ENCODE measurements at regions not wholly inside any gene's neighbourhood (a gene's known extent, or its start where the extent isn't known, plus 50 kb on each side); places are given as distances from the start of the nearest gene placed in this dataset.
"Not testable (repeated sequence)": the region's sequence is repeated elsewhere in the genome, so short reads cannot be mapped to it uniquely, and the experiment has no call there.

- no peaks in the 10 kb centered on the region for H3K36me3 ChIP-seq (ENCODE audit: control insufficient read depth in 1 of 2, insufficient read depth in 2 of 2, low read length in 1 of 2)
- H3K27me3 ChIP-seq (ENCODE audit: control insufficient read depth in 1 of 2, insufficient read depth in 2 of 2, low read length in 1 of 2): no peaks in the 10 kb centered on the region
- DNase-seq: no peak
- no peak overlapping the region for H3K4me3 ChIP-seq (ENCODE audit: low read length in 2 of 2)
- H3K27ac ChIP-seq (ENCODE audit: low read depth in 1 of 2, low read length in 2 of 2): no peak overlapping the region
- intact Hi-C loops (cut with DNase I): no loop called here
- H3K9me3 ChIP-seq (ENCODE audit: control insufficient read depth, low read length): peaks cover 2% of the 10 kb centered on the region
- H3K4me1 ChIP-seq (ENCODE audit: control insufficient read depth in 1 of 2, insufficient read depth in 2 of 2, low read length in 2 of 2): no peaks in the 10 kb centered on the region
- no peak for ATAC-seq (ENCODE audit: low FRiP score)
Measured at GRCh38 chr21:28602546-28602945, 390.1 kb downstream of the LTN1 start.

GRCh38 chr21:28598214-28598613, 394.5 kb downstream of the LTN1 start:
- intact Hi-C loops (cut with DNase I): no loop called here
- ATAC-seq (ENCODE audit: low FRiP score): no peak
- Histone ChIP-seq H3K36me3 (ENCODE audit: control insufficient read depth in 1 of 2, insufficient read depth in 2 of 2, low read length in 1 of 2) (no peaks in the 10 kb centered on the region), H3K4me3 (ENCODE audit: low read length in 2 of 2) (no peak overlapping the region), H3K27me3 (ENCODE audit: control insufficient read depth in 1 of 2, insufficient read depth in 2 of 2, low read length in 1 of 2) (no peaks in the 10 kb centered on the region), H3K27ac (ENCODE audit: low read depth in 1 of 2, low read length in 2 of 2) (no peak overlapping the region), H3K4me1 (ENCODE audit: control insufficient read depth in 1 of 2, insufficient read depth in 2 of 2, low read length in 2 of 2) (no peaks in the 10 kb centered on the region), H3K9me3 (ENCODE audit: control insufficient read depth, low read length) (peaks cover 2% of the 10 kb centered on the region)
- no peak for DNase-seq
- WGBS, 2 donors: 74 to 86% methylated on average over 3 of the region's 3 CpGs

DNA sequence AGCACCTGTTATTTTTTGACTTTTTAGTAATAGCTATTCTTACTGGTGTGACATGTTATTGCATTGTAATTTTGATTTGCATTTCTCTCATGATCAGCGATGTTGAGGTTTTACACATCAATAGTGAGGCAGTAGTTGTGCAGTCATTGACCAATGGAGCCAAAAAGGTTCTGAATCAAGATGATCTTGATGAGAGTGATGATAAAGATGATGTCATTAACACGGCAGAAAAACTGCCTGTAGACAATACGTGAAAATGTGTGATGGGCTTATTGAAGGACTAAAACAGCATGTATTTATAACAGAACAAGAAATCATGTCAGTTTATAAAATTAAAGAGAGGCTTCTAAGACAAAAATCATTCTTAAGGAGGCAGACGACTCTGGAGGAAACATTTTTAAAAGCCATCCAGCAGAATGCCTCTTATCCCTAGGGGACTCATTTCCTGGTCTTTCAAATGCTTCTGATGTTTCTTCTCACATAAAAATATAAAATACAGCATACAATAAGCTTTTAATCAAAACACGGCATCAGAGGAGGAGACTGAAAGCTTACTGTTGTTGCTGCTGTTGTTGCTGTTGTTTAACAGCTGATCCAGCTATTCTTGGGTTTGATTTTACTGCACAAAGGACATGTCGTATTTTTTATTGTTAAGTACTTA, 400.3 kb downstream of the LTN1 start:
- ATAC-seq (ENCODE audit: low FRiP score) (no peak), DNase-seq (no peak)
- Histone ChIP-seq H3K4me1 (ENCODE audit: control insufficient read depth in 1 of 2, insufficient read depth in 2 of 2, low read length in 2 of 2) (no peaks in the 10 kb centered on the region), H3K4me3 (ENCODE audit: low read length in 2 of 2) (no peak overlapping the region), H3K9me3 (ENCODE audit: control insufficient read depth, low read length) (no peaks in the 10 kb centered on the region), H3K27me3 (ENCODE audit: control insufficient read depth in 1 of 2, insufficient read depth in 2 of 2, low read length in 1 of 2) (no peaks in the 10 kb centered on the region), H3K27ac (ENCODE audit: low read depth in 1 of 2, low read length in 2 of 2) (no peak overlapping the region), H3K36me3 (ENCODE audit: control insufficient read depth in 1 of 2, insufficient read depth in 2 of 2, low read length in 1 of 2) (no peaks in the 10 kb centered on the region)
- intact Hi-C loops (cut with DNase I): no loop called here
- 61 to 66% methylated on average over 6 of the region's 6 CpGs for WGBS, 2 donors

DNA sequence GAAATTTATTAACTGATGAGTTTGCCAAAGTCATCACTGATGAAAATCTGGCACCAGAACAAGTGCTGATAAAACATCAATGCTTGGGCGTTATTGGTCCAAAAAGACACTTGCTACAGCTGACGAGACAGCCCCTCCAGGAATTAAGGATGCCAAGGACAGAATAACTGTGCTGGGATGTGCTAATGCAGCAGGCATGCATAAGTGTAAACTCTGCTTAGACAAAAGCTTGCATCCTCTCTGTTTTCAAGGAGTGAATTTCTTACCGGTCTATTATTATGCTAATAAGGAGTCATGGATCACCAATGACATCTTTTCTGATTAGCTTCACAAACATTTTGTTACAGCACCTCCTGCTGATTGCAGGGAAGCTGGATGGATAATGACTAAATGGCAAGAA, 402.0 kb downstream of the LTN1 start:
- WGBS, 2 donors: 62 to 69% methylated on average over 3 of the region's 3 CpGs

GRCh38 chr21:28590026-28590425, 402.7 kb downstream of the LTN1 start:
- Histone ChIP-seq H3K4me1 (ENCODE audit: control insufficient read depth in 1 of 2, insufficient read depth in 2 of 2, low read length in 2 of 2) (no peaks in the 10 kb centered on the region), H3K27me3 (ENCODE audit: control insufficient read depth in 1 of 2, insufficient read depth in 2 of 2, low read length in 1 of 2) (no peaks in the 10 kb centered on the region), H3K4me3 (ENCODE audit: low read length in 2 of 2) (no peak overlapping the region), H3K36me3 (ENCODE audit: control insufficient read depth in 1 of 2, insufficient read depth in 2 of 2, low read length in 1 of 2) (no peaks in the 10 kb centered on the region), H3K9me3 (ENCODE audit: control insufficient read depth, low read length) (no peaks in the 10 kb centered on the region), H3K27ac (ENCODE audit: low read depth in 1 of 2, low read length in 2 of 2) (no peak overlapping the region)
- DNase-seq: no peak
- intact Hi-C loops (cut with DNase I): no loop called here
- 68 to 75% methylated on average over 2 of the region's 2 CpGs for WGBS, 2 donors
- ATAC-seq (ENCODE audit: low FRiP score): no peak

More for the DNA sequence above, 402.0 kb downstream of the LTN1 start:
- H3K27me3 ChIP-seq (ENCODE audit: control insufficient read depth in 1 of 2, insufficient read depth in 2 of 2, low read length in 1 of 2): no peaks in the 10 kb centered on the region
- no peak for DNase-seq
- intact Hi-C loops (cut with DNase I): no loop called here
- H3K4me3 ChIP-seq (ENCODE audit: low read length in 2 of 2): no peak overlapping the region
- no peak for ATAC-seq (ENCODE audit: low FRiP score)
- H3K4me1 ChIP-seq (ENCODE audit: control insufficient read depth in 1 of 2, insufficient read depth in 2 of 2, low read length in 2 of 2): no peaks in the 10 kb centered on the region
- no peaks in the 10 kb centered on the region for H3K36me3 ChIP-seq (ENCODE audit: control insufficient read depth in 1 of 2, insufficient read depth in 2 of 2, low read length in 1 of 2)
- no peak overlapping the region for H3K27ac ChIP-seq (ENCODE audit: low read depth in 1 of 2, low read length in 2 of 2)
- H3K9me3 ChIP-seq (ENCODE audit: control insufficient read depth, low read length): no peaks in the 10 kb centered on the region

DNA sequence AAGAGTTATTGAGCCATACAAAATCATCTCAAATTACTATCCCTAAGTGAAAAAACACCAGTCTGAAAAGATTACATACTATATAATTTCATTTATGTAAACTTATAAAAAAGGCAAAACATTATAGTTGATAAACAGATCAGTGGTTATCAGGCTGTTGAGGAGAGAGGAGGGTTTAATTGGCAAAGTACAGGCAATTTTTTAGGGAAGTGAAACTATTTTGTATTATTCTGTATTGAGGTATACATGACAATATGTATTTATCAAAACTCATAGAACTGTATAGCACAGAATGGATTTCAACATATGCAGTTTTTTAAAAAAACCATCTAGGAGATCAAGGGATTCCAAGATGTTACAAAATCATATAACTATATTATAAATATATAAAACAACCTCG, 403.7 kb downstream of the LTN1 start:
- intact Hi-C loops (cut with DNase I): no loop called here
- 85 to 96% methylated on average over 1 of the region's 1 CpG for WGBS, 2 donors

GRCh38 chr21:28587748-28588147, 404.9 kb downstream of the LTN1 start:
- H3K36me3 ChIP-seq (ENCODE audit: control insufficient read depth in 1 of 2, insufficient read depth in 2 of 2, low read length in 1 of 2): no peaks in the 10 kb centered on the region
- intact Hi-C loops (cut with DNase I): no loop called here
- DNase-seq: no peak
- no peak overlapping the region for H3K4me3 ChIP-seq (ENCODE audit: low read length in 2 of 2)
- no peaks in the 10 kb centered on the region for H3K27me3 ChIP-seq (ENCODE audit: control insufficient read depth in 1 of 2, insufficient read depth in 2 of 2, low read length in 1 of 2)
- H3K9me3 ChIP-seq (ENCODE audit: control insufficient read depth, low read length): no peaks in the 10 kb centered on the region
- WGBS, 2 donors: 0 to 42% methylated on average over 1 of the region's 1 CpG
- no peak for ATAC-seq (ENCODE audit: low FRiP score)
- no peak overlapping the region for H3K27ac ChIP-seq (ENCODE audit: low read depth in 1 of 2, low read length in 2 of 2)
- no peaks in the 10 kb centered on the region for H3K4me1 ChIP-seq (ENCODE audit: control insufficient read depth in 1 of 2, insufficient read depth in 2 of 2, low read length in 2 of 2)

More for the DNA sequence above, 403.7 kb downstream of the LTN1 start:
- Histone ChIP-seq H3K27me3 (ENCODE audit: control insufficient read depth in 1 of 2, insufficient read depth in 2 of 2, low read length in 1 of 2) (no peaks in the 10 kb centered on the region), H3K27ac (ENCODE audit: low read depth in 1 of 2, low read length in 2 of 2) (no peak overlapping the region), H3K9me3 (ENCODE audit: control insufficient read depth, low read length) (no peaks in the 10 kb centered on the region), H3K36me3 (ENCODE audit: control insufficient read depth in 1 of 2, insufficient read depth in 2 of 2, low read length in 1 of 2) (no peaks in the 10 kb centered on the region), H3K4me1 (ENCODE audit: control insufficient read depth in 1 of 2, insufficient read depth in 2 of 2, low read length in 2 of 2) (no peaks in the 10 kb centered on the region), H3K4me3 (ENCODE audit: low read length in 2 of 2) (no peak overlapping the region)
- DNase-seq: no peak
- ATAC-seq (ENCODE audit: low FRiP score): no peak

DNA sequence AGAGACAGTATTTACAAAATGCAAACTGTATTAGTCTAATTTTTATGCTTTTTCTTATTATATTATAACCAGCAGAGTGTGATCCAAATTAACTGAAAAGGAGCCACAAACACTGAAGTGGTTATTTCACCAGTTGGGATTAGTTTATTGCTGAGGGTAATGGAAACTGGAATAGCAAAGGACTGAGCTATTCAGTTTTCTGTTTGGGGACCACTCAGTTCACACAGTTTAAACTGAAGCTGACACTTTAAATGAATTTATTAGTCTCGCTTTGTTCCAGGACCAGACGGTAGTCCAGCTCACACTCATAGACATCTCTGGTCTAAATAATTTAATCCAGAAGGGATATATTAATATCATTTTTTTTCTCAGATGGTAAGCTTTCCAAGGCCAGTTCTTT, 410.7 kb downstream of the LTN1 start:
- Histone ChIP-seq H3K9me3 (ENCODE audit: control insufficient read depth, low read length) (no peaks in the 10 kb centered on the region), H3K36me3 (ENCODE audit: control insufficient read depth in 1 of 2, insufficient read depth in 2 of 2, low read length in 1 of 2) (no peaks in the 10 kb centered on the region), H3K4me3 (ENCODE audit: low read length in 2 of 2) (no peak overlapping the region), H3K27me3 (ENCODE audit: control insufficient read depth in 1 of 2, insufficient read depth in 2 of 2, low read length in 1 of 2) (no peaks in the 10 kb centered on the region), H3K4me1 (ENCODE audit: control insufficient read depth in 1 of 2, insufficient read depth in 2 of 2, low read length in 2 of 2) (no peaks in the 10 kb centered on the region), H3K27ac (ENCODE audit: low read depth in 1 of 2, low read length in 2 of 2) (no peak overlapping the region)
- ATAC-seq (ENCODE audit: low FRiP score): no peak
- DNase-seq: no peak
- WGBS, 2 donors: 91 to 94% methylated on average over 2 of the region's 2 CpGs
- intact Hi-C loops (cut with DNase I): no loop called here

DNA sequence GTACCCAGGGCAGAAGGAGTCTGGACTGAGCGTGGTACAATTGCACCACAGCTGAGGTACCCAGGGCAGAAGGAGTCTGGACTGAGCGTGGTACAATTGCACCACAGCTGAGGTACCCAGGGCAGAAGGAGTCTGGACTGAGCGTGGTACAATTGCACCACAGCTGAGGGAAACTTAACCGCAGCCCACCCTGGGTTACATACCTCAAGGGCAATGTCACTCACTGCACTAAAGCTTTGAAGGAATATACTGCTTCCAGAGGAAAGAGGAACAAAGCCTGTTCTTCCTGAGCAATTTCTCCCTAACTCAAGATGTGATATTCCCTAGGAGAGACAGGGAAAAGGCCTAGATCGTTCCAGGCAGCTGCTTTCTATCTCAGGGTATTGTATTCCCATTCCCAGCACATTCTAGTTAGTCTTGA, 411.4 kb downstream of the LTN1 start:
- H3K36me3 ChIP-seq (ENCODE audit: control insufficient read depth in 1 of 2, insufficient read depth in 2 of 2, low read length in 1 of 2); H3K4me3 ChIP-seq (ENCODE audit: low read length in 2 of 2); intact Hi-C loops (cut with DNase I); DNase-seq; H3K9me3 ChIP-seq (ENCODE audit: control insufficient read depth, low read length); H3K4me1 ChIP-seq (ENCODE audit: control insufficient read depth in 1 of 2, insufficient read depth in 2 of 2, low read length in 2 of 2); H3K27ac ChIP-seq (ENCODE audit: low read depth in 1 of 2, low read length in 2 of 2); H3K27me3 ChIP-seq (ENCODE audit: control insufficient read depth in 1 of 2, insufficient read depth in 2 of 2, low read length in 1 of 2): not testable (repeated sequence)
- WGBS, 2 donors: 90 to 91% methylated on average over 5 of the region's 5 CpGs
- peak; percentile 60 for ATAC-seq (ENCODE audit: low FRiP score)
